Dermis microvascular lymphatic vessel endothelial cell (primary cell): ENCODE measurements at regions not wholly inside any gene's neighbourhood (a gene's known extent, or its start where the extent isn't known, plus 50 kb on each side); places are given as distances from the start of the nearest gene placed in this dataset.

Experiments used
- DNase-seq, 2 donors: peaks; one replicate each; pipeline versions ENCODE4 v3.0.0 to v3.0.0-alpha.2; 2010; ENCODE audit warnings: low read depth in 2 of 2

DNA sequence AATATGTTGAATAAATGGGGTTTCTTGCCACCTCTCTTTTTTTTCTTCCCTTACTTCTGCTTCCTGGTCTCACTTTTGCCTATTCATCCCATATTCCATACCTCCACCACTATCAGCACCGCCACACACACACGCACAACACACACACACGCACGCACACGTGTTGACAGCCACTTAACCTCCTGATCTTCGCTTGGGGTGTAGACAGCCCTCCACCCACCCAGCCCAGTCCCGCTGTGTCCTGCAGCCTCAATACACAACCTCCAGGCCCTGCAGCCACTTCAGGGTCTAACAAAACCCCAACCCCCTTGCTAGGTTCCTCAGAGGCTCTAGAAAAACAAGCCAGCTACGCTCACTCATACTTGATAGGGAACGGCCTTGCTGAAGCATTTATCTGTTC lies 72.3 kb downstream of the LINC00237 start:
- no peak for DNase-seq

DNA sequence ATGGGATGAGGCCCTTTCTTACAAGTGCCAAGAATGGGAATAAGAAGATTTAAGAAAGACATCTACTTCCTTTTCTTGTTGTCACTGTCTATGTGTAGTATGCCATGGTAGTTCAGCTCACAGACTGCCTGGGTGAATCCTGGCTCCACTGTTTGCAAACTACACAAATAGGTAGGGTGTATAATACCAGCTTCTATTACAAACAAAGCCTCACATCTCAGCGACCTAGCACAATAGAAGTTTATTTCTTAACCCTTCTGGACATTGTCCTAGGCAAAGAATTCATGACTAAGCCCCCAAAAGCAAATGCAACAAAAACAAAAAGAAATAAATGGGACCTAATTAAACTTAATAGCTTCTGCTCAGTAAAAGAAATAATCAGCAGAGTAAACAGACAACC lies 74.5 kb downstream of the LINC00237 start:
- no peak for DNase-seq

DNA sequence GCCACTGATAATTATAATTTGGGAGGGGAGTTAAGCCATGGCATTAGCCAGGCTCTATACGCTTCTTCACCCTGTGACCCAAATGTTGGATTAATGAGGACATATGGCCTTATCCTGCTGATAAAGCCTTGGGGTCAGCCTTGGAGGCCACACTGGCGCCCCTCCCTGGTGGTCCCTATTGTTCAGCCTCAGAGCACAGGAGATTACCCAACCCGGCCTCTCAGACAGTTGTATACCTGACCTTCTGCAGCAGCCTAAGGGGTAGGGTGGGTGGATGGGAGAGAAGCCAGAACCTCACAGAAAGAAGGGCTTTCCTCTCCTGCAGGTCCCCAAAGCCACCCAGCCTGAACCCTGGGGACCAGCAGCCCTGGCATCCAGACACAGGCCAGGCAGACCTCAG lies 76.8 kb downstream of the LINC00237 start:
- no peak for DNase-seq

DNA sequence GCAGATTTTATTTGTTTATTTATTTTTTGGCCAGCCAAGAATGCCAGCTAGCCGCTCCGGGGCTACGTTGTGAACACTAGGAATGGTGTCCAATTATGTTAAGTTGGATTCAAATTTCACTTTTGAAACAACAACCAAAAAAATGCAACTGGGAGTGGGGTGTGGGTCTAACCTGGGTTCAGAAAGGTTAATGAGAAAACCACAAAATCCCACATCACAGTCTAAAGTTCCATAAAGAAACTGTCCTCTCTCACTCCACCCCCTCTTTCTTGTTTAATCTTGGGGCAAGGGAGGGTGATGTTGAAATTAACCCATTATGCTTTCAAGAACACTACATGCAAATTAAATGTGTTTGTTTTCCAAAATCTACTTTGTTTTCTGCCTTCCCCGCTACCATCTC lies 77.2 kb downstream of the LINC00237 start:
- no peak for DNase-seq

DNA sequence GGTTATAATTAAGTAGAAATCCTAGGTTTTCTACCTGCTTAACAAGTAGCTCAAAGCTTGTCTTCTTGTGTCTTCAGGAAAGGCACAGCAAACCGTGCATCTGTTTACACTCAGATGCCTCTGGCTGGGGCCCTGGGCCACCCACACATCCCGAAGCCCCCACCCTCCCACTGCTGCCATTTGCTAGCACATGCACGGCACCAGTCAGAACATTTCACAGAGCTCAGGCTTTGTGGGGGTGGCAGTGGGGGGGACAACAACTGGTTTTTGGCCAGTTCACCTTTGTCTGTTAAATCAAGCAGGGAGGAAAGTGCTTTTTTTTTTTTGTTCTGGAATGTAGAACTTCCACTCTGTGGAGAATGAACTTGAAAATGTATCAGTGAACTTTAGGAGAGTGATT lies 77.7 kb downstream of the LINC00237 start:
- DNase-seq: no peak

DNA sequence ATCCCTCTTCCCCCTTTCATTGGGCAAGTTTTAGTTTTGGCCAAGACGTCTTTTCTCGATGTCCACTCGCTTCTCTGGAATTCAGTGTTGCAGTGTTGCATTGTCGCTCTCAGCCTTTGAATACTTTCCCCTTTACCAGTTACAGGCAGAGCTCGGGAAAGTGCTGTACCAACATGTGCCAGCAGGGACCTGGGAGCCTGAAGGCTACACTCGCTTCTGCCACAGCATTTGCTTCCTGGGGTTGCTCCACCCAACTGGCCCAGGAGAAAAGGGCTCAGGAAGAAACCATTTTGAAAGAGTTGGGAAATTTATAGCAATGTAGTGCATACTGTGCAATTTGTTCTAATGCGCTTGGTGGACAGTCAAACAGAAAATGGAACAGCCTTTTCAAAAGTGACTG lies 78.6 kb downstream of the LINC00237 start:
- DNase-seq: no peak

DNA sequence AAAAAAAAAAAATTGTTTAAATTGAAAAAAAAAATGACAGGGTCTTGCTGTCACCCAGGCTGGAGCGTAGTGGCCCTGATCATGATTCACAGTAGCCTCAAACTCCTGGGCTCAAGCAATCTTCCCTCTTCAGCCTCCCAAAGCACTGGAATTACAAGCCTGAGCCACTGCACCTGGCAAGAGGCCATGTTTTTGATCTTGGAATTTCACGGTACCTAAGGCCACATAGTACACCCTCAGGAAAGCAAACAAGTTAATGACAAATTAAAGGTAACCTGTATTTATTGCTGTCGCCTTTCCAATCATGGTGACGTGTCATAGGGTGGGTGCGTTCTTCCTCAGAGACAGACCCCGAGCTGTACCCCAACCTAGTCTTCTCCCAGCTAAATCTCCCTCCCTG lies 79.2 kb downstream of the LINC00237 start:
- no peak for DNase-seq

DNA sequence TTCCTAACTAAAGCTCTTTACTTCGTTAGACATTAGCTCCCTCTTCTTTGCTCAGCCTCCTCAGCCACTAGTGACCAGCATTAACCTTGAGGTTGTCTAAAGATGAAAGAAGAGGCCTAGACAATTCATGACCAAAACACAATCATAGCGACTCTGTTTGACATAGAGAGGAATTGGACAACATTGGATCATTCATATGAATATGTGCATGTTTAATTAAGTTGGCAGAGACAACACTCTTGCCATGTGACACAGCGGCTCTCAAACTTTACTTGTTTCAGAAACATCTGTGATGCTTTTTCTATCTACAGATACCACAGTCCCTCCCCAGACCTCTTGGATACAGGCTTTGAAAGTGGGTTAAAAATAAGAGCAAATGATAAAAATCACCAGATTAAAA lies 81.7 kb downstream of the LINC00237 start:
- DNase-seq: no peak

DNA sequence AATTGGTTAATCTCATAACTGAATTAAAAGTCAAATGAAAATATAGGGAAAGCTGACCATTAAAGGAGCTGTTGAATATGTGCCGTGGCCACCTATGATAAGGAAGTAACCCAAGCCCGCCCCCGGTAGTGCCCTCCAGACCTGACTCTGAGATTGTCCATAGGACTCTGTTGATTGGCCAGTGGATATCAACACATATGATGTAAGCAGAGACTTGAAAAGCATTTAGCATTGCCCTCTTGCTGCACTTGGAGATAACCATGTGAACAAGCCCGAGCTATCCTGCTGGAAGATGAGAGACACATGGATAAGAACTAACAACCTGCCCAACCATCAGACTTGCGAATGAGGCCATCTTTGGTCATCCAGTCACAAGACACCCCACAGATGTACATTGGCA lies 83.2 kb downstream of the LINC00237 start:
- no peak for DNase-seq

DNA sequence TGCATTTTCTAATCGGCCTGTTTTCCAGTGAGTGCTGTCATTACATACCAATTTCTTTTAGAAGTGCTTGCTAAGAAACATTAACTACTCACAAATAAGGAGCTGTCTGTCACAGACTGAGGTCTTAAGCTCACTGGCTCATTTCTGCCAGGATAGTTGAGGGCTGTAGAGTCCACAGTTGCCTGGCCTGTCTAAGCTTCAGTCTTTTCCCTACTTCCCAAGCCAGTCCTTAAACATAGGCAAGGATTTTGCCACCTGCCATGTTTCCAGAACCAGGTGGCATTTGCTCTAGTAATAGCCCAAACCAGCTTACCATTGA lies 84.7 kb downstream of the LINC00237 start:
- DNase-seq: no peak

DNA sequence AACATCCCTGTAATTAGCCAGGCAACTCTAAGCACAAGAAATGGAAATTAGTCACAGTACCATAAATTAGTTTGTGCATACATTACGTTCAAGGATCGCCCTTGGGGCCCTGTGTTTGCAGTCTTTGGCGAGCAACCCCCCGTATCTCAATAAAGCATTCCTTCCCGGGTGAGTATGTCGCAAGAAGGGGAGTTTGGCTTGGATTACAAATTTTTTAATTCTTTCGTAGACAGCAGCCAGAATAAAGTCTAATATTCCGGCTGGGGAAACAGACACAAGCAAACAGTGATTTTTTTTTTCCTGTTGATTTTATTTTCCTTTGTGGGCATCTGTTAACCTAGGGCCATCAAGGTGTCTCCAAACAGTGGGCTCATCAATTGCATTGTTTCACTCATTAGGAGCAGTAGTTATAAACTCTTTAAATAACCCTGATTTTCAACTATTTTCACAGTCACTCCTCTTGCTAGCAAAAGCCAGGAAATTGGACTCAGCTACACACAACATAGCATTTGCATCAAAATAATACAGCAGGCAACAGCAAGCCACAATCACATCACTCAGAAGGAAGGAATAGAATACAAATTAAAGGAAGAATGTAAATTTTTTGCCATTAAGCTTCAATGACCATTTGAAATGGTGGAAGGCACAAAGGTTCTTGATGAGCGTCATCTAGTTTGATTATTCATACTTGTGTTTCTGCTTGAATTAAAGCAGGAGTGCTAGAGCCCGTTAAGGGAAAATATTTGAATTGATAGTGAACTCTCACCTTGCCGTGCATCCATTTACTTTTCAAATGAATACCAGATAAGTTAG lies 85.3 kb downstream of the LINC00237 start:
- DNase-seq: no peak

DNA sequence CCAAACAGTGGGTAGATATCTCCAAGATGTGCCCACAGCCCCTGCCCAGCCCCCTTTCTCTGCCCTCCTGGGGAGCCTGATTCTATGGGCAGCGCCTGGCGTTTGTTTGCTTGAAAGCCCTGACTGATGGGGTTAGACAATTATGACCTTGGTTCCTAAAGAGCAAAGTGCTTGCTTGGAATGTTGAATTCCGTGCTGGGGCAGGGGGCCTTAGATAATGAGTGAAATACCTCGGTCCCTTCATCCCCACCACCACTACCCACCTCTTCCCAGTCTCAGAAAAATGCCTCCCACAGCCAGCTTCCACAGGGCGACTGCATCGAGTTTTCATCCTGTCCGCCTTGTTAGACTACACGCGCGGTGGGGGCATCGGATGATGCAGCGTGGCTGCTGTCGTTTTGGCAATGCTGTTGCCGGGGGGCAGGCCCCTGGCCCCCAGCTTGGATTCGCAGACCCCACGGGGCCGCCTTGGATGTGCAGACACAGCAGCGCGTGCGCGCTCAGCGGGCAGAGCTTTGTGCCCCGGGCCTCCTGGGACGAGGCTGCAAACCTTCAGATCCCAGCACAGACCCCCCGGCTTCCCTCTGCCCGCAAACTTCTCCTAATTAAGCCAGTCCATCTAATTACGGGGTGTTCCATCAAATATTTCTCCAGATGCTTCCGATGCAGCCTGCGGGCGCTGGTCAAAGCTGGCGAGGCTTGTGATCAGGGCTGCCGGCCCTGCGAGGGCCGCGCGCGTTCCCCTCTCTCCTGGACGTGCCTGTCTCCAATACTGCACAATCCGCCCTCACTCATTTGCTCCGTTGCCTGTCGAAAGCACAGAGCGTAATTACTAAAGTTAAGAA lies 86.1 kb downstream of the LINC00237 start:
- DNase-seq: no peak

DNA sequence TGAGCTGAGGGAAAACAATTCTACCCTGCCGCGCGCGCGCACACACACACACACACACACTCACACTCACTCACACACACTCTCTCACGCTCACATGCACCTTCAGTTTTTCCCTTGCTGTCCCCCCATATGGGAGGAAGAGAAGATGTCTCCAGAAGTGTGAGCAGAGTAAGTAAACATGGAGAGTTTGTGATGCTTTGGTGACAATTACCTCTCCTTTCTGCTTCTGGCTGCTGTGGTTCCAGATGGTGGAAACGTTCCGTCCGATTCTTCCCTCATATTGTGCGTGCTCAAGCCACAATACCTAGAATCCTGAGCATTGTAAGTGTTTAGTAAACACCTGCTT lies 86.7 kb downstream of the LINC00237 start:
- DNase-seq: no peak

DNA sequence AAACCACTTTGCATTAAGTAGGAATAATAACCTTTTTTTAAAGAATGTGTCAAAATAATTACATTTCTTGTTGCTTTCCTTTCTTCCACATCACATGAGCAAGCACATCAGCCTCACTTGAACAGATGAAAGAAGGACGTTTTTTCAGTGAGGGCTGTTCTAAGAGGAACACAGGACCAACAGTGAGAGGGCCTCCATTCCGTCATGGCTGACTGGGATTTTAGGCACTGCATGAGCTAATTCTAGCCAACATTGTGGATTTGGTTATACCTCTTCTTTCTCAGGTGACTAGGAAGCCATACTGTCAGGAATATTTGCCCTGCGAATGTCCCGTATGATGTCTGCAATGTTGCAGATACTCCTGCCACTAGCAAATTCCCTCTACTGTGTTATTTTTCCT lies 87.6 kb downstream of the LINC00237 start:
- DNase-seq: no peak

DNA sequence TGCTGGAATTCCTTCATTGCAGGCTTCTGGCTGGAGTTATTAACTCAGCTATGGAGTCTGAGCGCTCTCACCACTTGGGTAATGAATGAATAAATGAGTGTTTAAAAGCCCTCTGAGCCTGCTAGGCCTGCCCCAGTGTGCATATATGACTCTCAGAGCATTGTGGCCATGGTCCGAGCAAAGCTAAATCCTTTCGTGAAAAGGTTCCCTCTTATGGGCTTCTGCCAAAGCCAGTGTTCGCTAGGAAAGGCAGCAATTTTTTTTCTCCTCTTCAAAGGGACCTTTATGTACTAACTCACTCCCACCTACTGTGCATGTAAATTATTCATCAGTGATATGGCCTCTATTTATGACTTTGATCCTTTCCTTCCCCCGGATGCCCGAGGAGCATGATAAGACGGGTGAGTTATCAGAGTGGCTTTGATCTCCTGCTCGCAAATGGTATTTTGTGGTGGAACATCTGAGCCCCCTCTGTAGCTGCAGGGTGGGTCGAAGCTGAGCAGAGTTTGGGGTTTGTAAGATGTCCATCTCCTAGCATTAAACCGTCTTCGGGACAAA lies 88.6 kb downstream of the LINC00237 start:
- no peak for DNase-seq

DNA sequence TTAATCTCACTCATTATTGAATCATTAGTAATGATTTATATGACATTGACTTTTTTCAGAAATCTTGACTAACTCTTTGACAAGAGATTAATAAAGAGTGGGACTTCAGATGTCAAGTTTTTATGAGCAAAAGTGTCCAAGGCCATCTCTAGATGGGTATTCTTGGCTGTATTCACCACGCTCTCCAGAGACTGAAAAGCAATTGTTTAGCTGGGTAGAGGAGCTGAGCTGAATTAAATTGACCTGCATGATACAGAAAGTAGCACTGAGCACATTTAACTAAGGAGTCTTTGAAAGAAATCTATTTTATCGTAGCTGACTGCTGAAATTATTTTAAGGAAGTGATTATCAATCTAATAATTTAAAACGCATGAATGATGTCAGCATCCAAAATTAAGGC lies 89.4 kb downstream of the LINC00237 start:
- DNase-seq: no peak

DNA sequence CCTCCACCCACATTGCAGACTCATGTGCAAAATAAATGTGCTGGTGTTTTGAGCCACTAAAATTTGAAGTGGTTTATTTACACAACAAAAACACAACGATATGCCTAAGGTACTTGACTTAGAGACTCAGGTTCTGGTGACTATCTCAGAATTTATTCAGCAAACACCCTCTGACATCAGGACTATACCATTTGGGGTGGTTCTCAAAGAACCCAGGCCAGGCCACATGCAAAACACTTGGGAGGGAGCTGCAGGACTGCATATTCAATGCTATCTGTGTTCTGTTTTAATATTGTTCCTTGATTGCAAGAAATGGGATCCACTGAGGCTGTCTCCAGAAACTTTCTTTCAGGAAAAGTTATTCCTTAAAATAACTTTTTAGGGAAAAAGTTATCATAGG lies 91.6 kb downstream of the LINC00237 start:
- DNase-seq: no peak

DNA sequence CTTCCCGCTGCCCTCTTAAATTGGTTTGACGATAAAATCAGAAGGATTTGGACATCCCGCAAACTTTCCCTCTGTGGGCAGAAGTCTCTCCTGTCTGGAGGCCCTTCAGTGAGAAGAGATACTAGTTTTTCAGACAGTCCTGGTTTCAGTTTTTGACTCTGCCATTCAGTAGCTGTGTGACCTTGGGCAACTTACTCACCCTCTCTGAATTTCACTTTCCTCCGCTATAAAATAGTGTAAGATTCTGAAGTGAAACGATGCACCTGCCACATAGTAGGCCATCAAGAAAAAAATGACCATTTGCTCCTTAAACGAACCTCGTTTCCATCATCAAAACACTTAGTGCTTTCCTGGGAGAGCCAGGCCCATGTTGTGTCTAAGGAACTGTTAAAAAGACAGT lies 97.2 kb downstream of the LINC00237 start:
- DNase-seq: no peak

DNA sequence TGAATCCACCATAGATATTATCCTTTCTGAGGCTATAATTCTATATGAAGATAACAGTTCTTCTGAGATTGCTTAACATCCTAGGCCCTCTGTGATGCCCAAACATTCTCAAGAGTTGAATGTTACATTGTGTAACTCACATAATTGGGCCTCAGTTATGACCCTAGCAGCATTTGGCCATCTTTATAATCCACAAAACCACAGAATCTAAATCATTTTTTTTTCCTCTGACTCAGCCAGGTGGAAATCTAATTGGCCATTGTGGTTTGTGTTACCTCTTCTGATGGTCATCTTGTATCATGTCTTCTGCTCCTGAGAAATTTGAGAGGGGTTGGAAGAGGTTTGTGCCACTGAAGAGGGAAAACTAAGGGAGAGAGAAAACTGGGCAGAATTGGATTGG lies 99.5 kb downstream of the LINC00237 start:
- no peak for DNase-seq

DNA sequence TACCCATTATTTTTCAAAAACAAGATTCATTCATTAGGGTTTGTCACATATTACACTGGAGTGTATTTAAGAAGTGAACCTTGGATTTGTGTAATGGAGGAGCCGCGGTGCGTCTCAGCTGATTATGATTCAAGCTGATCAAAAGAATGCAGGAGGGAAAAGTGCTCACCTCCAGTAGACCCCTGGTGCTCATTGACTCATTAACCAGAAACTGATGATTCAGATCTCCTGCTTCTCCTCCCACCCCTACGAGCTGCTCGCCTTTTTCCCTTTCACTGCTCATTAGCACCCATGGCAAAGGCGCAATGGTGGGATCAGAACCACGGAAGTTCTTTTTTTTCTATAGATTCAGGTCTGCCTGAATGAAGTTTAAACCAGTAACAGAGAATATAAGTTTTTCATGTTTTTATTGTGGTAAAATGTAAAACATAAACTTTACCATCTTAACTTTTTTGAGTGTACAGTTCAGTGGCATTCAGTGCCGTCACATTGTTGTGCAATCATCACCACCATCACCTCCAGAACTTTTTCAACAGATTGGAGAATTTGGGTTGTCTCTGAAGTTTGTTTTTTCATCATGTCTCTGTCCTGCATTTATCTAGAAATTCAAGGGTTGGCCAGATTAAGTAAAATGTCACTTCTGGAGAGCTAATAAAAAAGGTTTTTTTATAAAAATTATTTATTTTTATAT lies 101.6 kb downstream of the LINC00237 start:
- DNase-seq: no peak

DNA sequence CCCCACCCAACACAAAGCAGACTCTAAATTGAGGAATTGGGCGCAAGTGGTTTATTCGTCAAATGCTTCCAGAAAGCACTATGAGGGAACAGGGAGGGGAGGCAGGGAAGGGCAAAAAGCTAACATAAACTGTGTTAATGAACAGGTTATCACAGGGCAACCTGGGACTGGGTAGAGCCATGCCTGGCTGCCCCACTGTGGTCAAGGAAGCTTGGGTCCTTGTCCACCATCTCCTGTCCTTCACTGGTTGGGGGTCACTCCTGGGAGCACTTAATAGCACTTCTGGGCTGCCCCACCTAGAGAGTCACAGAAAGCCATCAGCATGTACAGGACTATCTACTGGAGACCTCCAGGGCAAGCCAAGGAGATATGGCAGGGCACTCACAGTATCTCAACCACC lies 102.3 kb downstream of the LINC00237 start:
- DNase-seq: no peak

DNA sequence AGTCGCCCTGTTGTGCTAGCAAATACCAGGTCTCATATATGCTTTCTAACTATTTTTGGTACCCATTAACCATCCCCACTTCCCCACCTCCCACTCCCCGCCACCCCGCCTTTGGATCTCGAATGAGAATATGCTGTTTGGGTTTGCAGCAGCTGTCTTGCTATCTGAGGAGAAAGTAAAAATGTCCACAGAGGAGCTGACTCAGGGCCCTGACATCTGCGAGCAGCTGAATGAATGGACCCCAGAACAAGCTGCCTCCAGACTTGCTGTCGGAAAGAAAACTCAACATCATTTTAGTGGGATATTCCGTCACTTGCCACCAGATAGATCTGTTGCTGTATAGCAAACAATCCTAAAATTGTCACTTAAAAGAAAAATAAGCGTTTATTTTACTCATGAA lies 103.7 kb downstream of the LINC00237 start:
- no peak for DNase-seq
